ENCODE measurements at regions not wholly inside any gene's neighbourhood (a gene's known extent, or its start where the extent isn't known, plus 50 kb on each side); places are given as distances from the start of the nearest gene placed in this dataset.

GRCh38 chr2:103977241-103977640 lies 876.7 kb upstream of the POU3F3 start:
- TF ChIP-seq POLR2AphosphoS5 (IDR thresholded peaks at IDR 0.05) (no peak), CTCF (IDR thresholded peaks at IDR 0.05 in 8 of 11, conservative IDR thresholded peaks at IDR 0.05 in 3 of 11) (no peak)

Measured in spleen (tissue), 7 donors.